SK-N-SH (cell line): ENCODE measurements at regions not wholly inside any gene's neighbourhood (a gene's known extent, or its start where the extent isn't known, plus 50 kb on each side); places are given as distances from the start of the nearest gene placed in this dataset.

Source experiments
- CTCF ChIA-PET: fragments of 300-600, 350-600 bp; formaldehyde crosslinking; extraction: SDS; loops from one replicate; lab custom pipeline; 2021; lab: Yijun Ruan, JAX
- POLR2A ChIA-PET: fragments of 350-600 bp; sonication (Branson Sonifier 250); formaldehyde crosslinking; extraction: SDS; loops from one replicate; lab custom pipeline; 2020; ENCODE audit warnings: antibody characterized with exemption, inconsistent platforms; lab: Yijun Ruan, JAX
- DNase-seq: peaks from one replicate; pipeline ENCODE4 v3.0.0; 2012
- H2AFZ ChIP-seq: fragments of 200-600 bp; sonication (generic); 2 replicates; pipeline ENCODE4 v1.8.1; 2016; ENCODE audit warnings: antibody characterized with exemption, mild to moderate bottlenecking, low read depth
- H3F3A ChIP-seq: fragments of 200-600 bp; sonication (generic); replicated peaks from 2 replicates; pipeline ENCODE3; 2016; ENCODE audit warnings: antibody characterized with exemption, mild to moderate bottlenecking; ENCODE audit not compliant: insufficient read depth
- H3K27ac ChIP-seq, 2 experiments: fragments of 200-500 bp in 1 of 2; fragments of 200-600 bp in 1 of 2; sonication (Bioruptor generic) in 1 of 2; sonication (generic), shearing (Covaris generic) in 1 of 2; 2 replicates each; pipeline versions ENCODE4 v1.5.1 to v1.6.1; 2014 to 2016; ENCODE audit warnings: low read depth in 2 of 2, inconsistent platforms in 1 of 2, low read length in 1 of 2, mild to moderate bottlenecking in 1 of 2, mixed read lengths in 1 of 2
- H3K27me3 ChIP-seq: fragments of 200-600 bp; sonication (generic), shearing (Covaris generic); 2 replicates; pipeline ENCODE4 v1.6.1; 2016; ENCODE audit warnings: mixed run types; ENCODE audit not compliant: insufficient read depth
- H3K36me3 ChIP-seq, 2 experiments: fragments of 200-500 bp in 1 of 2; fragments of 200-600 bp in 1 of 2; sonication (Bioruptor generic) in 1 of 2; sonication (generic) in 1 of 2; replicated peaks in 1 of 2; 2 replicates each; pipeline versions ENCODE3 to v1.5.1; 2014 to 2016; ENCODE audit warnings: low read length in 1 of 2, mild to moderate bottlenecking in 1 of 2; ENCODE audit not compliant: insufficient read depth in 2 of 2, control insufficient read depth in 1 of 2
- H3K4me1 ChIP-seq, 2 experiments: fragments of 200-500 bp in 1 of 2; fragments of 200-600 bp in 1 of 2; sonication (Bioruptor generic) in 1 of 2; sonication (generic), shearing (Covaris generic) in 1 of 2; 2 replicates each; pipeline versions ENCODE4 v1.5.1 to v1.6.1; 2014 to 2016; ENCODE audit warnings: low read depth in 1 of 2, low read length in 1 of 2, mixed run types in 1 of 2; ENCODE audit not compliant: insufficient read depth in 2 of 2, control insufficient read depth in 1 of 2
- H3K4me2 ChIP-seq: fragments of 200-600 bp; sonication (generic), shearing (Covaris generic); 2 replicates; pipeline ENCODE4 v1.6.1; 2017; ENCODE audit warnings: mixed run types
- H3K4me3 ChIP-seq, 2 experiments: fragments of 200-500 bp in 1 of 2; fragments of 200-600 bp in 1 of 2; sonication (Bioruptor generic) in 1 of 2; sonication (generic), shearing (Covaris generic) in 1 of 2; 2 replicates each; pipeline versions ENCODE4 v1.5.1 to v1.8.1; 2014 to 2016; ENCODE audit warnings: low read depth in 2 of 2, inconsistent platforms in 1 of 2, low read length in 1 of 2, mild to moderate bottlenecking in 1 of 2, mixed read lengths in 1 of 2, moderate library complexity in 1 of 2
- H3K79me2 ChIP-seq: fragments of 200-600 bp; sonication (generic); 2 replicates; pipeline ENCODE4 v1.8.1; 2017; ENCODE audit warnings: mild to moderate bottlenecking; ENCODE audit not compliant: insufficient read depth
- H3K9ac ChIP-seq: fragments of 200-600 bp; sonication (generic); 2 replicates; pipeline ENCODE4 v1.6.1; 2017; ENCODE audit warnings: mixed run types
- H3K9me2 ChIP-seq: fragments of 200-600 bp; sonication (generic); 2 replicates; pipeline ENCODE4 v1.6.1; 2017; ENCODE audit warnings: mixed run types
- H3K9me3 ChIP-seq: fragments of 200-600 bp; sonication (generic); 2 replicates; pipeline ENCODE4 v1.6.1; 2017; ENCODE audit warnings: mixed run types, mild to moderate bottlenecking, moderate library complexity
- H4K20me1 ChIP-seq: fragments of 200-600 bp; sonication (generic); 2 replicates; pipeline ENCODE4 v1.6.1; 2017; ENCODE audit warnings: mild to moderate bottlenecking, mixed run types; ENCODE audit not compliant: insufficient read depth
- CHD2 ChIP-seq: fragments of 150-350 bp; IDR thresholded peaks from 2 replicates; pipeline ENCODE4 v1.6.1; 2018; ENCODE audit warnings: low read length; ENCODE audit not compliant: partially characterized antibody
- CTCF ChIP-seq: fragments of 200-600 bp; sonication (generic); IDR thresholded peaks from 2 replicates; pipeline ENCODE4 v1.6.1; 2017; ENCODE audit warnings: antibody characterized with exemption, mild to moderate bottlenecking, moderate library complexity
- ELF1 ChIP-seq: IDR thresholded peaks from 2 replicates; pipeline ENCODE4 v1.4.0; 2012
- EP300 ChIP-seq, 2 experiments: IDR thresholded peaks; 2 replicates each; pipeline versions ENCODE4 v1.4.0 to v1.6.1; 2012; ENCODE audit warnings: borderline replicate concordance in 1 of 2, low read depth in 1 of 2, low read length in 1 of 2
- FOSL2 ChIP-seq: IDR thresholded peaks from 2 replicates; pipeline ENCODE4 v1.4.0; 2012; ENCODE audit warnings: low read depth, mild to moderate bottlenecking, moderate library complexity, borderline replicate concordance
- FOXJ3 ChIP-seq: sonication (generic); formaldehyde crosslinking; IDR thresholded peaks from 2 replicates; pipeline ENCODE4 v1.5.1; 2020; ENCODE audit warnings: mild to moderate bottlenecking, missing genetic modification reagents
- FOXM1 ChIP-seq: IDR thresholded peaks from 2 replicates; pipeline ENCODE4 v1.4.0; 2012; ENCODE audit warnings: low read depth, mild to moderate bottlenecking
- GABPA ChIP-seq: IDR thresholded peaks from 2 replicates; pipeline ENCODE4 v1.4.0; 2012; ENCODE audit warnings: low read depth, mild to moderate bottlenecking
- IRF3 ChIP-seq: fragments of 150-350 bp; IDR thresholded peaks from 2 replicates; pipeline ENCODE4 v1.6.1; 2016; ENCODE audit warnings: mild to moderate bottlenecking, low read depth, low read length
- NFIC ChIP-seq: IDR thresholded peaks from 2 replicates; pipeline ENCODE4 v1.4.0; 2012; ENCODE audit warnings: borderline replicate concordance
- POLR2AphosphoS5 ChIP-seq: IDR thresholded peaks from 2 replicates; pipeline ENCODE4 v1.6.1; 2012; ENCODE audit warnings: low read depth, low read length
- REST ChIP-seq: IDR thresholded peaks from 2 replicates; pipeline ENCODE4 v1.6.1; 2012; ENCODE audit warnings: mild to moderate bottlenecking, low read depth, low read length, moderate library complexity
- SMC3 ChIP-seq: IDR thresholded peaks from 2 replicates; pipeline ENCODE4 v1.6.1; 2012; ENCODE audit warnings: low read depth, low read length, improper control_type of control experiment
- TCF12 ChIP-seq: IDR thresholded peaks from 2 replicates; pipeline ENCODE4 v1.4.0; 2012
- TEAD4 ChIP-seq: IDR thresholded peaks from 2 replicates; pipeline ENCODE4 v1.4.0; 2012; ENCODE audit warnings: mild to moderate bottlenecking, borderline replicate concordance; ENCODE audit not compliant: insufficient read depth
- ZBTB33 ChIP-seq: IDR thresholded peaks from 2 replicates; pipeline ENCODE4 v1.4.0; 2012; ENCODE audit warnings: low read depth, borderline replicate concordance
- WGBS: methylation state at CpG from one replicate; pipeline ENCODE4 v1.1.6; 2017; ENCODE audit warnings: low lambda C conversion rate; 5-methylcytosine and 5-hydroxymethylcytosine counted together

GRCh38 chr10:47207894-47208469 lies 92.0 kb upstream of the GDF10 start:
- no peaks in the 10 kb centered on the region for H3K9me3 ChIP-seq
- H4K20me1 ChIP-seq, result no peaks in the 10 kb centered on the region
- H3K27ac ChIP-seq, result no peak overlapping the region
- H3F3A ChIP-seq, result no peaks in the 10 kb centered on the region
- H3K27me3 ChIP-seq, result no peaks in the 10 kb centered on the region
- H3K9me2 ChIP-seq, result no peaks in the 10 kb centered on the region
- ChIA-PET POLR2A (no interaction called here), CTCF (no interaction called here)
- H3K4me3 ChIP-seq, result no peak overlapping the region
- no peak overlapping the region for H3K4me2 ChIP-seq
- no peak for DNase-seq
- no peaks in the 10 kb centered on the region for H3K79me2 ChIP-seq
- WGBS, result 43% methylated on average over 5 of the region's 5 CpGs
- no peaks in the 10 kb centered on the region for H3K36me3 ChIP-seq
- H2AFZ ChIP-seq, result no peak overlapping the region
- H3K9ac ChIP-seq, result no peak overlapping the region
- H3K4me1 ChIP-seq, result peaks cover 0 to 2% of the 10 kb centered on the region in 2 experiments; a peak in 1 of 4 replicates
- TF ChIP-seq TCF12 (no peak), SMC3 (no peak), CTCF (no peak), POLR2AphosphoS5 (no peak), FOXJ3 (CRISPR knock-in tag) (no peak), IRF3 (no peak), FOXM1 (no peak), NFIC (no peak), ZBTB33 (no peak), CHD2 (no peak), EP300 (IDR thresholded peaks at IDR 0.05; ENCODE audit: borderline replicate concordance in 1 of 2, low read depth in 1 of 2, low read length in 1 of 2) (no peak), TEAD4 (no peak), FOSL2 (no peak), ELF1 (no peak), REST (no peak), GABPA (no peak)
